Mammary epithelial cell (primary cell): ENCODE measurements at regions not wholly inside any gene's neighbourhood (a gene's known extent, or its start where the extent isn't known, plus 50 kb on each side); places are given as distances from the start of the nearest gene placed in this dataset.

Source experiments
- EZH2 ChIP-seq: IDR thresholded peaks from 2 replicates; pipeline ENCODE4 v1.6.1; 2012; ENCODE audit warnings: low read length, inconsistent platforms, borderline replicate concordance
- TF ChIP-seq, protein P1 (sequence below), 2 donors: IDR thresholded peaks in 1 of 2; conservative IDR thresholded peaks in 1 of 2; 2 replicates each; pipeline ENCODE4 v1.5.1; 2011 to 2012; ENCODE audit warnings: inconsistent platforms in 2 of 2, low read length in 2 of 2, mild to moderate bottlenecking in 2 of 2, control low read depth in 1 of 2, low read depth in 1 of 2; ENCODE audit not compliant: insufficient read depth in 1 of 2; ENCODE audit errors: extremely low read depth in 1 of 2

DNA sequence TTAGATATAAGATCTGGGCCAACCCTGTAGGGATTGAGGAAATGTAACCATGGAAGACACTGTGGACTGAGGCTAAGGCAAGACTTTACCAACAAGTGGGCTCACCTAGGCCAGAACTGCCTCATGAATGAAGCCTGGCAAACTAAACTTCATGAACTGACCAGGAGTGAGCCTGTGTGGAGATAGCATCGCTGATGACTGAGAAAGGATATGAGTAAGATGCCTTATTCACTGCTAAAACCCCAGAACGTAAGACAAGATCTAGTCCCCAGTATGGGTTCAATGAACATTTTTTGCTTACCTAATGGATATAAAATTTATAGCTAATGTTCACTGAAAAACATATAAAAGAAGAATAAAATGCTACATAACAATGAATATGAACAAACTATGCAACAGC lies 399.8 kb downstream of the SATB2 start:
- TF ChIP-seq, protein P1, sequence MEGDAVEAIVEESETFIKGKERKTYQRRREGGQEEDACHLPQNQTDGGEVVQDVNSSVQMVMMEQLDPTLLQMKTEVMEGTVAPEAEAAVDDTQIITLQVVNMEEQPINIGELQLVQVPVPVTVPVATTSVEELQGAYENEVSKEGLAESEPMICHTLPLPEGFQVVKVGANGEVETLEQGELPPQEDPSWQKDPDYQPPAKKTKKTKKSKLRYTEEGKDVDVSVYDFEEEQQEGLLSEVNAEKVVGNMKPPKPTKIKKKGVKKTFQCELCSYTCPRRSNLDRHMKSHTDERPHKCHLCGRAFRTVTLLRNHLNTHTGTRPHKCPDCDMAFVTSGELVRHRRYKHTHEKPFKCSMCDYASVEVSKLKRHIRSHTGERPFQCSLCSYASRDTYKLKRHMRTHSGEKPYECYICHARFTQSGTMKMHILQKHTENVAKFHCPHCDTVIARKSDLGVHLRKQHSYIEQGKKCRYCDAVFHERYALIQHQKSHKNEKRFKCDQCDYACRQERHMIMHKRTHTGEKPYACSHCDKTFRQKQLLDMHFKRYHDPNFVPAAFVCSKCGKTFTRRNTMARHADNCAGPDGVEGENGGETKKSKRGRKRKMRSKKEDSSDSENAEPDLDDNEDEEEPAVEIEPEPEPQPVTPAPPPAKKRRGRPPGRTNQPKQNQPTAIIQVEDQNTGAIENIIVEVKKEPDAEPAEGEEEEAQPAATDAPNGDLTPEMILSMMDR (conservative IDR thresholded peaks at IDR 0.05 in 1 of 2, IDR thresholded peaks at IDR 0.05 in 1 of 2; ENCODE audit: extremely low read depth in 1 of 2, insufficient read depth in 1 of 2, low read depth in 1 of 2, low read length in 2 of 2) = no peak
- no peak for TF ChIP-seq EZH2
